Adrenal gland (tissue), 9 donors: ENCODE measurements at regions not wholly inside any gene's neighbourhood (a gene's known extent, or its start where the extent isn't known, plus 50 kb on each side); places are given as distances from the start of the nearest gene placed in this dataset.

Experiments
- DNase-seq, 7 donors: peaks; one replicate each; pipeline ENCODE4 v3.0.0-alpha.2; 2019 to 2020
- H3K27ac ChIP-seq, 5 donors: fragments of 200-600 bp; sonication (generic) in 4 of 5; 1 replicate in 3 of 5; 2 replicates in 2 of 5; pipeline versions ENCODE4 v1.5.1 to v1.8.0; 2016 to 2020; ENCODE audit warnings: mild to moderate bottlenecking in 1 of 5
- H3K27me3 ChIP-seq: fragments of 200-600 bp; 2 replicates; pipeline ENCODE4 v1.8.0; 2021
- H3K36me3 ChIP-seq, 2 donors: fragments of 200-600 bp; replicated peaks in 1 of 2; 1 replicate in 1 of 2; 2 replicates in 1 of 2; pipeline versions ENCODE4 v1.5.1 to v1.8.0; 2018 to 2022
- H3K4me1 ChIP-seq, 2 donors: fragments of 200-600 bp; replicated peaks in 1 of 2; 1 replicate in 1 of 2; 2 replicates in 1 of 2; pipeline versions ENCODE4 v1.5.1 to v1.8.0; 2018 to 2021
- H3K4me3 ChIP-seq, 4 donors: fragments of 200-600 bp; sonication (generic) in 3 of 4; one replicate each; pipeline ENCODE4 v1.5.1; 2016 to 2018
- H3K9me3 ChIP-seq, 3 donors: fragments of 200-600 bp; sonication (generic) in 1 of 3; replicated peaks in 1 of 3; 1 replicate in 2 of 3; 2 replicates in 1 of 3; pipeline versions ENCODE4 v1.5.1 to v1.8.0; 2016 to 2021
- POLR2A ChIP-seq, 2 donors: fragments of 450-650 bp; IDR thresholded peaks; one replicate each; pipeline ENCODE4 v1.6.1; 2017; ENCODE audit warnings: antibody characterized with exemption in 2 of 2, mild to moderate bottlenecking in 2 of 2, moderate library complexity in 1 of 2
- WGBS, 4 donors: extraction: QIAGEN DNeasy Blood & Tissue Kit in 2 of 4; methylation state at CpG; one replicate each; pipeline versions ENCODE4 v1.1.5 to v1.1.7; 2013 to 2017; 5-methylcytosine and 5-hydroxymethylcytosine counted together
- intact Hi-C, 2 donors: fragments of 100-400 bp; cut with DNase I; formaldehyde crosslinking; loops; one replicate each; pipeline versions ENCODE4 v1.14.1 to v1.15.0; 2022 to 2023
- TF ChIP-seq, protein P1 (sequence below), 6 experiments: fragments of 450-650 bp in 4 of 6; fragments of 200-600 bp in 2 of 6; sonication (generic) in 1 of 6; IDR thresholded peaks; 1 replicate in 5 of 6; 2 replicates in 1 of 6; pipeline versions ENCODE4 v1.5.1 to v1.8.0; 2016 to 2021; ENCODE audit warnings: antibody characterized with exemption in 6 of 6, mild to moderate bottlenecking in 2 of 6, moderate library complexity in 1 of 6
- donor health status: healthy with polysubstance abuse.
- donor health status: Bipolar disorder and iron deficiency.
- donor health status: DM: yes; HTN: yes; CAD: no.
- donor health status: DM: no; HTN: no; CAD: no.
- donor health status: DM: no; HTN: no; CAD: no.

DNA sequence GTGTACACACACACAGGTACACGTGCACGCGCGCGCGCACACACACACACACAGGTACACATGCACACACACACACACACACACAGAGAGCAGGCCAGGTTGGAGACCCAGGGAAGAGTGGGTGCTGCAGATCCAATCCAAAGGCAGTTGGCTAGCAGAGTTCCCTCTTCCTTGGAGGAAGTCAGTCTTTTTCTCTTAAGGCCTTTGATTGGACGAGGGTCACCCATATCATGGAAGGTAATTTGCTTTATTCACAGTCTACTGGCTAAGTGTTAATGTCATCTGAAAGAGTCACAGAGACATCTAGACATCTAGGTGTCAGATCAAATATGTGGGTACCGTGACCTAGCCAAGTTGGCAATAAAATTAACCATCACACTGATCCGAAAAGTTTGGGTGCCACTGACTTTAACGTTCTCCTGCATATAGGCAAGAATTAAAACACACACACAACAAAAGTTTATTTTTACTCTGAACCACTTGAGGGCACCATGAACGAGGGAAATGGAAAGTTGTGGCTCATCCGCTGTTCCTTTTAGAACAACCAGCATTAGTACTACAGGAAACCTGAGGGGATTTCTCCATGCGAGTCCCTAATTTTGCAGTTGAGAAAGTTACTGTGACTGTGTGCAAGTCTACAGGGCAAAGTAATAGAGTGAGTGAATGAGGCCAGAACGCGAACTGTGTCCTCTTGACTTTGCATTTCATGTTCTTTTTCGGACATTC, 66.0 kb upstream of the STOX2 start:
- intact Hi-C loops, result loop anchor here (5.0 kb wide), 3 partner anchors 263 to 328 kb away; no protein-coding TSS in a partner anchor
- no peaks in the 10 kb centered on the region for H3K27me3 ChIP-seq
- DNase-seq, result no peak
- H3K9me3 ChIP-seq, result no peaks in the 10 kb centered on the region
- no peaks in the 10 kb centered on the region for H3K4me1 ChIP-seq
- H3K36me3 ChIP-seq, result no peaks in the 10 kb centered on the region
- TF ChIP-seq POLR2A (IDR thresholded peaks at IDR 0.05), result no peak
- TF ChIP-seq, protein P1, sequence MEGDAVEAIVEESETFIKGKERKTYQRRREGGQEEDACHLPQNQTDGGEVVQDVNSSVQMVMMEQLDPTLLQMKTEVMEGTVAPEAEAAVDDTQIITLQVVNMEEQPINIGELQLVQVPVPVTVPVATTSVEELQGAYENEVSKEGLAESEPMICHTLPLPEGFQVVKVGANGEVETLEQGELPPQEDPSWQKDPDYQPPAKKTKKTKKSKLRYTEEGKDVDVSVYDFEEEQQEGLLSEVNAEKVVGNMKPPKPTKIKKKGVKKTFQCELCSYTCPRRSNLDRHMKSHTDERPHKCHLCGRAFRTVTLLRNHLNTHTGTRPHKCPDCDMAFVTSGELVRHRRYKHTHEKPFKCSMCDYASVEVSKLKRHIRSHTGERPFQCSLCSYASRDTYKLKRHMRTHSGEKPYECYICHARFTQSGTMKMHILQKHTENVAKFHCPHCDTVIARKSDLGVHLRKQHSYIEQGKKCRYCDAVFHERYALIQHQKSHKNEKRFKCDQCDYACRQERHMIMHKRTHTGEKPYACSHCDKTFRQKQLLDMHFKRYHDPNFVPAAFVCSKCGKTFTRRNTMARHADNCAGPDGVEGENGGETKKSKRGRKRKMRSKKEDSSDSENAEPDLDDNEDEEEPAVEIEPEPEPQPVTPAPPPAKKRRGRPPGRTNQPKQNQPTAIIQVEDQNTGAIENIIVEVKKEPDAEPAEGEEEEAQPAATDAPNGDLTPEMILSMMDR (IDR thresholded peaks at IDR 0.05), result peak in 3 of 6 experiments; percentile 2 to 25 (median 25)
- 63 to 70% (median 66%) methylated on average over 16 of the region's 16 CpGs for WGBS, 4 donors
- H3K4me3 ChIP-seq, result no peak overlapping the region
- no peak overlapping the region for H3K27ac ChIP-seq

DNA sequence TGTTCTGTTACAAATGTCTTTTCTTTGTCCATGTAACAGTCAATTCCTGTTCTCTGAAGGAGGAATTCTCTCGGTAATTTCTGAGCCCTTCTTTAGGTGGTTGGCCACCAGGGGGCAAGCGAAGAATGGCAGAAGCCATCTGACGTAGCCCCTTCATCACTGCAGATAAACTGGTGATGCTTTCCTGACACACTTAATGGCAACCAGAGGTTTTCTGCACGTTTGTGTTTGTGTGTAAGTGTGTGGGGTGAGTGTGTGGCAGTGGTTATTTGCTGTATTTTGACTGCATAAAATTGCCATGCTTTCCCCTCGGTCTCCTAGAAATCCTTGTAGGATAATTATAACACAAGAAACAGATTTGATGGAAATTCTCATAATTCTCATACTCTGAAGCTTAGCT, 64.8 kb upstream of the STOX2 start:
- no peaks in the 10 kb centered on the region for H3K4me1 ChIP-seq
- DNase-seq, result peak; percentile 61 to 93 (median 84)
- H3K27ac ChIP-seq, result no peak overlapping the region
- intact Hi-C loops, result no loop called here
- no peaks in the 10 kb centered on the region for H3K36me3 ChIP-seq
- H3K9me3 ChIP-seq, result no peaks in the 10 kb centered on the region
- TF ChIP-seq, protein P1 (IDR thresholded peaks at IDR 0.05), result peak; percentile 83 to 93 (median 92)
- TF ChIP-seq POLR2A (IDR thresholded peaks at IDR 0.05), result no peak
- H3K27me3 ChIP-seq, result no peaks in the 10 kb centered on the region
- H3K4me3 ChIP-seq, result no peak overlapping the region
- WGBS, 4 donors, result 9 to 13% (median 11%) methylated on average over 4 to 5 of the region's 5 CpGs

DNA sequence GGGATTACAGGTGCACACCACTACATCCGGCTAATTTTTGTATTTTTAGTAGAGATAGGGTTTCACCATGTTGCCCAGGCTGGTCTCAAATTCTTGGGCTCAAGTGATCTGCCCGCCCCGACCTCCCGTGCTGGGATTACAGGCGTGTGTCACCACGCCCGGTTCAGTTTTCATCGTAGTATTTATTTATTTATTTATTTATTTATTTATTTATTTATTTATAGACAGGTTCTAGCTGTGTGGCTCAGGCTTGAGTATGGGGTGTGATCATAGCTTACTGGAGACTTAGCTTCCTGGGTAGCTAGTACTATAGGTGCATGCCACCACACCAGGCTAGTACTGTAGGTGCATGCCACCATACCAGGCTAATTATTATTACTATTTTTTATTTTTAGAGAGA, 64.1 kb upstream of the STOX2 start:
- Histone ChIP-seq H3K4me3 (no peak overlapping the region), H3K36me3 (no peaks in the 10 kb centered on the region), H3K27ac (no peak overlapping the region), H3K27me3 (no peaks in the 10 kb centered on the region), H3K9me3 (no peaks in the 10 kb centered on the region), H3K4me1 (no peaks in the 10 kb centered on the region)
- TF ChIP-seq, protein P1 (IDR thresholded peaks at IDR 0.05), result no peak
- intact Hi-C loops, result no loop called here
- 86 to 91% (median 90%) methylated on average over 8 of the region's 8 CpGs for WGBS, 4 donors
- DNase-seq, result no peak

DNA sequence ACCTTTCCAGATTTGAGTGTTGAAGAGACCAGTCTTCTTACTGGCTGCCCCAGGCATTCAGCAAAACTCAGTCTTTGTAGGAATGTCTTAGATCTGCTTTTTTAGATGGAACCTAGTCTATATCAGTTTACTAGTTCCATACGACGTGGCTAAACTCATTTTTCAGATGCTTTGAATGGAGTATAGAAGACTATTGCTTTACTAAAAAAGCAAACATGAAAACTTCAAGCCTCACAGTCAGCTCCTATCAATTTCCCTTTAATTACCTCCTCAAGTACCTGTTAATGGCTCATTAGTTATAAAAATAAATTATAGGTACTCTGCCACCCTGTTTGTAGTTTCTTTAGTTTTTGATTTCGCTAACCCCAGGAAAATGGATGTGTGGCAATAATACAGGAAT, 63.0 kb upstream of the STOX2 start:
- DNase-seq, result no peak
- H3K4me1 ChIP-seq, result no peaks in the 10 kb centered on the region
- no peak overlapping the region for H3K4me3 ChIP-seq
- WGBS, 4 donors, result 67 to 83% (median 78%) methylated on average over 3 of the region's 3 CpGs
- no peaks in the 10 kb centered on the region for H3K36me3 ChIP-seq
- H3K27ac ChIP-seq, result no peak overlapping the region
- TF ChIP-seq, protein P1 (IDR thresholded peaks at IDR 0.05), result no peak
- TF ChIP-seq POLR2A (IDR thresholded peaks at IDR 0.05), result no peak
- intact Hi-C loops, result no loop called here
- H3K27me3 ChIP-seq, result no peaks in the 10 kb centered on the region
- H3K9me3 ChIP-seq, result no peaks in the 10 kb centered on the region
